ENCODE measurements at regions not wholly inside any gene's neighbourhood (a gene's known extent, or its start where the extent isn't known, plus 50 kb on each side); places are given as distances from the start of the nearest gene placed in this dataset.
"Not testable (repeated sequence)": the region's sequence is repeated elsewhere in the genome, so short reads cannot be mapped to it uniquely, and the experiment has no call there.

DNA sequence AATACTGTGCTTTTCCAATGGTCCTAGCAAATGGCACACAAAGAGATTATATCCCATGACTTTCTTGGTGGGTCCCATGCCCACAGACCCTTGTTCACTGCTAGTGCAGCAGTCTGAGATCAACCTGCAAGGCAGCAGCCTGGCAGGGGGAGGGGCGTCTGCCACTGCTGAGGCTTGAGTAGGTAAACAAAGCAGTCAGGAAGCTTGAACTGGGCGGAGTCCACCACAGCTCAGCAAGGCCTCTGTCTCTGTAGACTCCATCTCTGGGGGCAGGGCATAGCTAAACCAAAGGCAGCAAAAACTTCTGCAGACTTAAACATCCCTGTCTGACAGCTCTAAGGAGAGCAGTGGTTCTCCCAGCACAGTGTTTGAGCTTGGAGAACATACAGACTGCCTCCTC, 82.9 kb downstream of the ZNF737 start:
- DNase-seq = no peak

DNA sequence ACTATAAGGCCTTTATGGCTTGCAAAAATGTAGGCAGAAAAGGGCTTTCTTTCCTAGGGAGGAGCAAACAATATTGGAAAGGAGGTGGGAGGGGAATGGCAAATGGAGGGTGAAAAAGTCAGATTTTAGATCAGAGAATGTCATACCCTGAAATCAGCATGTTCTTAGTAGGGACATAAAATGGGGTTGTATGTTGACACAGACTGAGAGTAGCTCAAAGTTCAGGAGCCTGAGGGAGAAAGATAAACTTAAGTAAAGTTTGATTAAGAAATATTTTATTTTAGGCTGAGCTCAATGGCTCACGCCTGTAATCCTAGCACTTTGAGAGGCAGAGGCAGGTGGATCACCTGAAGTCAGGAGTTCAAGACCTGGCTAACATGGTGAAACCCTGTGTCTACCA, 83.8 kb downstream of the ZNF737 start:
- DNase-seq = no peak

DNA sequence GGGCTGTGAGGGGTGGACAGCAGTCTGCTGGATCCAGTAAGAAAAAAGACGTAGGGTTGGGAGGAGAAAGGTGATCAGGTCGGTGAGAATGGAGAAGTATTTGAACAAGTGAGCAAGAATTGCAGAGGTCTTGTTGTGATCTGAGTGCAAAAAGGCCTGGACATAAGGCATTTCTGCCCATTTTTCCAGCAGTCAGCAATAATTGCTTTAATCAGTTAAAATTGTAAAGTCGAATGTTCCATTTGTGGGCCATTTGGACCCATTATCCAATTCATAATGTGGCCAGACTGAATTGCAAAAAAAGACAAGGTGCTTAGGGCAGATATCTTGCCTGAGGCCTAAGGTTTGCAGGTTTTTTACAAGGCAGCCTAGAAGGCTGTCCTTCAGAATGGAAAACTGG, 86.1 kb downstream of the ZNF737 start:
- DNase-seq = no peak

DNA sequence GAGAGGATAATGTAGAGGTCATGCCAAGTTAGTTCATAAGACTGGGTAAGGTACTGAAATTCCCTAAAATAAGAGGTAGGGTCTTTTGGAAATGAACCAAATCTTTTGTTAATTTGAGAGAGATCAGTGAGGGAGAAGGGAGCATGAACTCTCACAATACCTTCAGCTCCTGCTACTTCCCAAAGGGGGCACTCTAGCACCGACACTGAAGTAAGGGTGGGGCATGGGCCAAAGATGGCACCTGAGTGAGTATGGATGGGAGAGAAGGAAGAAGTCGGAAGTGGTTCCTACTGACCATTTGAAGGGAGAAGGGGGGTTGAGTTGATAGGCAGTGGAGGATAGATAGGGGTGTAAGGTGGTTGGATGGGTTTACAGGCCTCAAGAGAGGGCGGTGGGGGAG, 86.6 kb downstream of the ZNF737 start:
- DNase-seq = no peak

DNA sequence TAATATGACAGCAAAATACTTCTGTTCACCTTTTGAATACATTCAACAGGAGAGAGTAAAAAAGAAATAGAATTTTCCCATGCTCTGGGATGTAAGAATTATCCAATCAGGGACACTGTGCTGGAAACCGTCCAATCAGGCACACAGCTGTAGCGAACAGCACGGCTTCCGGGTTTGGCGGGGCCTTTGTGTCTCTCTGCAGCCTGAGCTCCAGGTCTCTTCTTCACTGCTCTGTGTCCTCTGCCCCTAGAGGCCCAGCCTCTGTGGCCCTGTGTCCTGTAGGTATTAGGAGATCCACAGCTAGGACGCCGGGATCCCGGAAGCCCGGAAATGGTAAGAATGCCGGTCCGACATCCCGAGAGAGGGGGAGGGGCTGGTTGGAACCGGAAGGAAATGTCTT, 92.7 kb downstream of the ZNF737 start:
- no peak for DNase-seq

DNA sequence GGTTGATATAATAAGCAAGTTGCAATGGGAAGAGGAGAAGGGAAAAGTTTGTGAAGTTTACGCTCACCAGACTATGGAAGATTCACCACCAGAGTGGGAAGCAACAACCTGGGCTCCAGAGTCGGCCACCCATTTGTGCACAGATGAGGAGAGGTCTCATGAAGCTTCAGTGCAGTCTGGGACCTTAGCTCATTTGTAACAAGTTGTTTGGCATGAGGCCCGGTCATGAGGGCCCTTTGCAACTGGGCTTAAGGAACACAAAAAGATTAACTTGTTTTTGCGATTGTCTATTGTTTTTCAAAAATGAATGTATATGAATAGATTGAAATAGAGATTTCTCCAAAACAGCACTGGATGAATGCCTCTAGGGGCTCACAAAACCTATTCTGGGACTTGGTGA, 94.2 kb downstream of the ZNF737 start:
- DNase-seq = no peak

DNA sequence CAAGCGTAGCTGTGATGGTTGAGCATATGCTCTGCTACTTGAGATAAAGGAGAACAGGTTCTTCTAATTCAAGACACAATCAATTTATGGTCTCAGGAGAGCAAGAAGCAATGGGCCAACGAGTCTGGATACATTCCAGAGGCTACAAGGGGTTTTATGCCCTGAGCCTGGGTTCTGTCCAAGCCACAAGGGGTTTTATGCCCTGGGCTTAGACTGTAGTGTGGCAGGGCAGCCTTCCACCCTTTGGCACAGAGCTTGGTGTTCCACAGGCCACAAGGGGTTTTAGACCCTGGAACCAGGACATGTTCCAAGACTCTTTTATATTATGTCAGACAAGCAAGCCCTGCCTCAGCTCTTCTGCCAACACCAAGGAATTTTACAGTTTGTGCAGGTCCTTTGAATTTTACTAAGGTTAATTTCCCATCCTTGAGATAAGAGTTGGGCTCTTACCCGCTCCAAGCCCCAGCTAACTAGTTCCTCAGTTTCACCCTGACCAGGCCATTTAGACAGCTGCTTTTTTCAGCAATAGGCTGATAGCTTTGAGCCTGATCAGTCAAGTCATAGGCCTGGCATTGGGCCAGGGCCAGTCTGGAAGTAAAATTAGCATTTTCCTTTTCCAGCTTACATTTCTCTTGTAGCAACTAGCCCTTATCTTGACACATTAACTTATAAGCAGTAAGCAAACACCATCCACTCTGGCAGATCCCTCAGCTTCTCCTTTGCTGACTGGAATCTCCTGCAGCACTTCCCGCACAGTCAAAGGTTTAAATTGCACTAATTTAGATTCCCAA, 95.0 kb downstream of the ZNF737 start:
- no peak for DNase-seq

DNA sequence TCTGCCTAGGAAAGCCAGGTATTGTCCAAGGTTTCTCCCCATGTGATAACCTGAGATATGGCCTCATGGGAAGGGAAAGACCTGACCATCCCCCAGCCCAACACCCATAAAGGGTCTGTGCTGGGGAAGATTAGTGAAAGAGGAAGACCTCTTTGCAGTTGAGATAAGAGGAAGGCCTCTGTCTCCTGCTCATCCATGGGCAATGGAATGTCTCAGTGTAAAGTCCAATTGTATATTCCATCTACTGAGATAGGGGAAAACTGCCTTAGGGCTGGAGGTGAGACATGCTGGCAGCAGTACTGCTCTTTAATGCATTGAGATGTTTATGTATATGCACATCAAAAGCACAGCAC, 99.0 kb downstream of the ZNF737 start:
- DNase-seq = not testable (repeated sequence)

DNA sequence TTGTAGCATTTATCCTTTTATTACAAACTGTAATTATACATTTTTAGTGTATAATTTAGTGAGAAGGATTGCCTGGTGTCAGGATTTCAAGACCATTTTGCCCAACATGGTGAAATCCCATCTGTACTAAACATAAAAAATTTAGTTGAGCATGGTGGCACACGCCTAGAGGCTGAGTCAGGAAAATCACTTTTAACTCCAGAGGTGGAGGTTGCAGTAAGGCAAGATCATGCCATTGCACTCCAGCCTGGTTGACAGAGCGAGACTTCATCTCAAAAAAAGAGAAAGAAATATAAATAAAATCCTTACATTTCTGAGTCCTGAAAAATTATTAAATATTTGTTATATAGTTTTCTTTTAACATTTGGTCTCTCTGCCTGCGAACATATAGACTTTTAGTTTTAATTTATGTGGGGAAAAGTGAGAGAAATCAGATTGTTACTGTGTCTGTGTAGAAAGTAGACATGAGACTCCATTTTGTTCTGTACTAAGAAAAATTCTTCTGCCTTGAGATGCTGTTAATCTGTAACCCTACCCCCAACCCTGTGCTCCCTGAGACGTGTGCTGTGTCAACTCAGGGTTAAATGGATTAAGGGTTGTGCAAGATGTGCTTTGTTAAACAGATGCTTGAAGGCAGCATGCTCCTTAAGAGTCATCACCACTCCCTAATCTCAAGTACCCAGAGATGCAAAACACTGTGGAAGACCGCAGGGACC, 99.5 kb downstream of the ZNF737 start:
- DNase-seq = not testable (repeated sequence)

DNA sequence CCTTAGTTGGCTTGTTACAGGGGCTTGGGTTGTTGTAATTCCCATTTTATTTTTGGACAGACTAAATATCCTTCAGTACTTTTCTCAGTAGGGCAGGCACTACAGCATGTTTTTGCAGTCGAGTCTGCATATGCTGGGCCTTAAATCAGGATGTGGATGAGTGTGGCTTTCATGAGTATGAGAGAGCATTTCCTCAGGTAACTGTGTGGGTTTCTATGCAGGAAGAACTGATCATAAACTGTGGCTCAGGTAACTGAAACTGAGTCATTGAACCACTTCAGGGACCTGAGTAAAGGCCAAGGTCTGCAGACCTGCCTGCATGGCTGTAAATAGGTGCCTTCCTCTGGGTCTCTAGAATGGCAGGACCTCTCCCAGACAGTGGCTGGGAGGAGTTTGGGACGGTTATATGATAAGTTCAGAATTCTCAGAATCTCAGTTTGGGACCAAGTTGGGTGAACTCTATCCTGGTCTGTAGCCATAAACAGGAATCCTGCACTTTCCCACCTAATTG, 112.1 kb downstream of the ZNF737 start:
- no peak for DNase-seq

DNA sequence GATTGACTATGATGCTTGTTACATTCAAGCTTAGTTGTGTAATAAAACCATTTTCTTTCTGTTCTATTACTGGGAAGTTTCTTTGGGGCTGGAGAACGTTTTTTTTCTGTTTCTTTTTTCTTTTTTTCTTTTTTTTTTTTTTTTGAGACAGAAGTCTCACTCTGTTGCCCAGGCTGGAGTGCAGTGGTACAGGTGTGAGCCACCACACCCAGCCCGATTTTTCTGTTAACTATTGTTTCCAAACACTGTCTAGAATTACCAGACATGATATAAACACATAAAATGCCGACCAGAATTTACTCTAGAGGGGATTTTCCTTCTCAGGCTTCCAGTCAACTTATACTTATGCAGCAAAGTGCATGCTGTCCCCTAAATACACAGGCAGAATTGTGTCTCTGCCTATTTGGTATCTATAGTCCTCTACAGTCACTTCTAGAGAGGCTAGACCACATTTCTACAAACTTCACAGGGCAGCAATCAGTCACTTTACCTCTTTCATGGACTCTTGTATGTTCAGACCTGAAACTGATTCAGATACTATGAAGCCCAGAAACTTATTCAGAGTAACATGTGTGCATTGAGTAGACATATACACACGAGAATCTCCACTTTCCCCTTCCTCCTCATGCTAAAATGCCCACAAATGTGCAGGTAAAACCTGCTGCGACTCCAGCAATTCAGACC, 121.2 kb downstream of the ZNF737 start:
- DNase-seq = no peak

DNA sequence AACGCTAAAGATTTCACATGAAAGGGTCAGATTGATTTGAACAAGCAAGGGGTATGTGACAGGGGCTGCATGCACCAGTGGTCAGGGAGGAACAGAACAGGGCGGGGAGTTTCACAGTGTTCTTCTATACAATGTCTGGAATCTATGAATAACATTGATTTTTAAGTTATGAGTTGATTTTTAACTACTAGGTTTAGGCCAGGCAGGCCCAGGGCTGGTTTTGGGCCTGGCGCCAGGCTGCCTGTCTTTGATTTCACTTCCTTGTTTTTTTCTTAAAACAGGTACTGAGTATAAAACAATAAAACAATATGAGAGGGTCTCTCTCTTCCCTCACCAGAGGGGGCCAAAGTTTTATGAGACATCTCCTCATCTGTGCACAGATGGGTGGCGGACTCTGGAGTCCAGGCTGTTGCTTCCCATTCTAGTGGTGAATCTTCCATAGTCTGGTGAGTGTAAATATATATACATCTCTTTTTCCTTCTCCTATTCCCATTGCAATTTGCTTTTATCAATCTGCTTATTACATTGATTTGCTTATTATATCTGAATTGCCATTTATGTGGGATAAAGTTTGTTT, 133.2 kb downstream of the ZNF737 start:
- not testable (repeated sequence) for DNase-seq

DNA sequence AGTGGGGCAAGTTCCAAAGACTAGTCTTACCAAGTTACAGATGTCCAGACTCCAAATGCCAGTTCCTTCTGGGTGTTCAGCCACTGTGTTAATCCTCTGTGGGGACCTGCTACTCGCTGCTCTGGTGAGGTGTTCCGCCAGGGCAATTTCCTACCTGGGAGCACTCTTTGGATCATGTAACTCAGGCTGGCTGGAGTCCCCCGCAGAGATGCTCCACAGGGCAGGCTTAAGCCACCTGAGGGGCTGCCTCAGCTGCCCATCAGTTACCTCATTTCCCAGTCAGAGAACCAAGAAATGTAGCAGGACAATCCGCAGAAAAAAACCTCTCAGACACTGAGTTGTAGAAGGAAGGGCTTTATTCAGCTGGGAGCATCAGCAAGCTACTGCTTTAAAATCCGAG, 133.8 kb downstream of the ZNF737 start:
- DNase-seq = no peak

DNA sequence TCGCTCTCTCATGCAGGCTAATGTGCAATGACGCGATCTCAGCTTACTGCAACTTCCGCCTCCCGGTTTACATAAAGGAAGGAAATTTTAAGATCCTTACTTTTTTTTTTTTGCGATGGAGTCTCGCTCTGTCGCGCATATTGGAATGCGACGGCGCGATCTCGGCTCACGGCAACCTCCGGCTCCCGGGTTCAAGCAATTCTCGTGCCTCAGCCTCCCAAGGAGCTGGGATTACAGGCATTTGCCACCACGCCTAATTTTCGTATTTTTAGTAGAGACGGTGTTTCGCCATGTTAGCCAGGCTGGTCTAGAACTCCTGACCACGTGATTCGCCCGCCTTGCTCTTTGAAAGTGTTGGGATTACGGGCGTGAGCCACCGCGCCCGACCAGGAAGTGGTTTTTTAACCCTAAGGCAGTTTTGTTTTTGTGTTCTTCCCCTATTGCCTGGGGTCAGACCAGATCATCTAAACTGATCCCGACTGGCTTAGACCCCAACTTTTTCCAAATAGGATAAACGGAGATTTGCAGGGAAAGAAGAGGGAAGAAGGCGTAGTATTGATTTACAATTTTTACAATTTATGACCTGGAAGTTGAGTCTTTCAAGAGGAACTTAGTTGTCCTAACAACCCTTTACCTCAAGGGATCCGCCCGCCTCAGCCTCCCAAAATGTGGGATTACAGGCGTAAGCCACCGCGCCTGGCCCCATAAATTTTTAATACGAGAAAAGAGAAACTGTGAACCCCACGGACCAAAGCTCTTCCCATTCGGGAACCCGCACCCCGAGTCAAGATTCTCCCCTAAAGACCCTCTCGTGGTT, 142.0 kb downstream of the ZNF737 start:
- peak; percentile 61 for DNase-seq

DNA sequence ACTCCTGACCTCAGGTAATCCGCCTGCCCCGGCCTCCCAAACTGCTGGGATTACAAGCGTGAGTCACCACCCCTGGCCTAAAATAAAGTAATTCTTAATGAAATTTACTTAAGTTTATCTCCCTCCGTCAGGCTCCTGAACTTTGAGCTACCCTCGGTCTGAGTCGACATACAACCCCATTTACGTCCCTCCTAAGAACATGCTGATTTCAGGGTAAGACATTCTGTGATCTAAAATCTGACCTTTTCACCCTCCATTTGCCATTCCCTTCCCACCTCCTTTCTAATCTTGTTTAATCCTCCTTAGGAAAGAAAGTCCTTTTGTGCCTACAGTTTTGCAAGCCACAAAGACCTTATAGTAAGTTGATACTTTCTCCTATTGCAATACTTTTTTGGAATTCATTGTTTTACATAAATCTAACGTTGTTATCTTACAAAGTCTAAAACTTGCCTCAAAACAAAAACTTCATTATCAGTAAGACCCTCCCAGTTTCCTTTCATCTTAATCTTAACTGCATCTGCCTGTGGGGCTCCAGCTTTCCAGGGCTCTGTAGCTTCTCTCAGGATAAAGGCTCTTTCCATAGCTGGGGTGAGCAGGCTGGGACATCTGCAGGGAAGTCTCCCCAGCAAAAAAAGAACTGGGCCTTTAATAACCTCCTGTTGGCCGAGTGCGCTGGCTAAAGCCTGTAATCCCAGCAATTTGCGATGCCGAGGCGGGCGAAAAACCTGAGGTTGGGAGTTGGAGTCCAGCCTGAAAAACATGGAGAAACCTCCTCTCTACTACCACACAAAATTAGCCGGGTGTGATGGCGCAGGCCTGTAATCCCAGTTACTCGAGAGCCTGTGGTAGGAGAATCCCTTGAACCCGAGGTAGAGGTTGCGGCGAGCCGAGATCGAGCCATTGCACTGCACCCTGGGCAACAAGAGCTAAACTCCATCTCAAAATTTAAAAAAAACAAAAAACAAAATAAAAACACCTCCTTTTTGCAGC, 143.1 kb downstream of the ZNF737 start:
- DNase-seq = peak; percentile 57

DNA sequence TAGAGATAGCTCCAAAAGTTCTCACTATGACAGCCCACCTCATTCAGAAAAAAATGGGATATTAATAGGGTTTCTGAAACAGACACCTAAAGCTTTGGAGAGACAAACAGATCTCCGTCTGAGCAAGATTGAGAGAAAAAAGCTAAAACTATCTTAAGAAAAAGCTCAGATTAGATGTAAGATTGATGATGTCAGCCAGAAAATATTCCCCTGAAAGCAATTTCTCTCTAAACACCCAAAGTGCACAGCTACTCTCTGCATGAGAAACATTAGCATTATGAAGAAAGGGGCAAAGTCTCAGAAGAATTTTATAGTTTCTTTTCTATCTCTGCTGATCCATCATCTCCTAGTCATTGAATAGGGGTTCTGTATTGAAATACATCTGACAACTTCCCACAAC, 148.9 kb downstream of the ZNF737 start:
- no peak for DNase-seq

DNA sequence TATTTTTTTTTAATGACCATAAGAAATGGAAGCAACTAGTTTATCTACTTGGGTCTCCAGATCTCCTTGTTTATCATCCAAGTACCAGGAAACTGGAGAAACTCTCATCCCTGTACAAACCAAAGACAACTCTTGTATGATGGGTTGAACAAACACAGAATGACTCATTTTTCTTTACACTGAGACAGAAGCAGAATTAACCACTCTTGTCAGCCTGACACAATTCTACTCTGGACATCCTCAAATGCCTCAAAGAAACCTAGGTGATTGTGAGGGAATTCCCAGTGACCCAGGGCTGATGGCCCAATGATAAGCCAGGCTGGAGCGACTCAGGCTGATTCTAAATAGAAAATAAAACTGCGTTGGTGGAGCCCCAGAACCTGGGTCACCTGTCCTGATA, 151.5 kb downstream of the ZNF737 start:
- no peak for DNase-seq

DNA sequence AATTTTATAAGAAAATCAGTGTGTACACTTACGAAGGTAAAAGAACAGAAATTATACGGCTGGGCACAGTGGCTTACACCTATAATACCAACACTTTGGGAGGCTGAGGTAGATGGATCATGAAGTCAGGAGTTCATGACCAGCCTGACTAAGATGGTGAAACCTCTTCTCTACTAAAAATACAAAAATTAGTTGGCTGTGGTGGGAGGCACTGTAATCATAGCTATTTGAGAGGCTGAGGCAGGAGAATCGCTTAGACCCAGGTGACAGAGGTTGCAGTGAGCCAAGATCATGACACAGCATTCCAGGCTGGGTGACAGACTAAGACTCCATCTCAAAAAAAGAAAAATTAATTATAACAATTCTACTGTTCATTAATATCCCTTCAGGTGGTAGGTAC, 151.9 kb downstream of the ZNF737 start:
- DNase-seq = no peak

DNA sequence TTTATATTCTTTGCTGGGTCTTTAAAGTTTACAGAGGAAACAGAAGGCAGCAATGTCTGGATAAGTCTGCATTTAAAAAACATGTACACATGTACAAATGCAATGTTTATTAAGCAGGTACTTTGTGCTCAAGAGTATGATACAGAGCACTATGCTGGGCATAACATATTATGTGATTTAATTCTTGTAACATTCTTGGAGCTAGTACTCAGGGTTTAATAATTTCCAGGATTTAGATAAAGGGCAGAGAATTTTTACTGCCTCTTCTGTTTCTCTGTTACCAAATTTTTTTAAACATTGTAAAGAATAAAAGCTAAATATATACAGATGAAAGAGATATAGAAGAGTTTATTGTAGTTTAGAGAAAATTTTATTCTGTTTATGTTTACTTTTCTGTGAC, 152.7 kb downstream of the ZNF737 start:
- DNase-seq = no peak

DNA sequence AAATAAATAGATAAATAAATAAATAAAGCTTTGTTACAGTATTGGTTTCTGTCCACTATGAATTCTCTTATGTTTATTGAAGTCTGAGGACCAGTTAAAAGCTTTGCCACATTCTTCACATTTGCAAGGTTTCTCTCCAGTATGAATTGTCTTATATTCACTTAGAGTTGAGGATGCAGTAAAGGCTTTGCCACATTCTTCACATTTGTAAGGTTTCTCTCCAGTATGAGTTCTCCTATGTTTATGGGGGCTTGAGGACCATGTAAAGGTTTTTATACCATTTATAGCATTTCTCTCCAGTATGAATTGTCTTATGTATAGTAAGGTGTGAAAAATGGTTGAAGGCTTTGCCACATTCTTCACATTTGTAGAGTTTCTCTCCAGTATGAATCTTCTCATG, 168.3 kb downstream of the ZNF737 start:
- DNase-seq = no peak

DNA sequence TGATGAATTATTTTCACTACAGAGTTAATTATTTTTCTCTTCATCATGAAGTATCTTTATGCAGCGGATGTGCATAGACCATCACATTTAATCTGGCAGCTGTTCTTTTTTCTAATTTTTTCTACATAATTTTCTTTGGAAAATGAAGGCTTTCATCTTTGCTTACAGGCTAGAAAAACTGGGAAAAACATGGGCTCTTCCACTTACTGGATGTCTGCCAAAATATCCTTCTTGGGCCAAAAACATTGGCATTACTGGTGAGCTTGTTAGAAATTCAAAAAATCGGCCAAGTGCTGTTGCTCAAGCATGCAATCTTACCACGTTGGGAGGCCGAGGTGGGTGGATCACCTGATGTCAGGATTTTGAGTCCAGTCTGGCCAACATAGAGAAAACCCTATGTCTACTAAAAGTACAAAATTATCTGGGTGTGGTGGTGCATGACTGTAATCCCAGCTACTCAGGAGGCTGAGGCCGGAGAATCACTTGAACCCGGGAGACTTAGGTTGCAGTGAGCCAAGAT, 176.8 kb downstream of the ZNF737 start:
- no peak for DNase-seq

Measured in islet precursor cell (in vitro differentiated cells).